Gastroesophageal sphincter (tissue), 4 donors: ENCODE measurements at regions not wholly inside any gene's neighbourhood (a gene's known extent, or its start where the extent isn't known, plus 50 kb on each side); places are given as distances from the start of the nearest gene placed in this dataset.
A peak's percentile ranks its signal among the peaks of the same experiment; 100 is the strongest.
"Not testable (repeated sequence)": the region's sequence is repeated elsewhere in the genome, so short reads cannot be mapped to it uniquely, and the experiment has no call there.

Source experiments
- ATAC-seq: fragments of 150-250 bp; one replicate; pipeline ENCODE4 v1.9.1; 2016; ENCODE audit warnings: mild to moderate bottlenecking, moderate library complexity
- H3K27ac ChIP-seq, 4 donors: fragments of 200-600 bp; sonication (generic) in 3 of 4; 1 replicate in 3 of 4; 2 replicates in 1 of 4; pipeline ENCODE4 v1.5.1; 2016 to 2019
- H3K27me3 ChIP-seq: fragments of 200-600 bp; sonication (generic); one replicate; pipeline ENCODE4 v1.5.1; 2019
- H3K36me3 ChIP-seq, 2 donors: fragments of 200-600 bp; sonication (generic); one replicate each; pipeline ENCODE4 v1.5.1; 2019; ENCODE audit warnings: control low read depth in 1 of 2
- H3K4me1 ChIP-seq, 3 donors: fragments of 200-600 bp; sonication (generic); 1 replicate in 2 of 3; 2 replicates in 1 of 3; pipeline ENCODE4 v1.5.1; 2016 to 2019; ENCODE audit warnings: control low read depth in 2 of 3
- H3K4me3 ChIP-seq, 2 donors: fragments of 200-600 bp; sonication (generic); one replicate each; pipeline ENCODE4 v1.5.1; 2019; ENCODE audit warnings: mild to moderate bottlenecking in 1 of 2, moderate library complexity in 1 of 2
- H3K9me3 ChIP-seq, 3 donors: fragments of 200-600 bp; sonication (generic); one replicate each; pipeline ENCODE4 v1.5.1; 2017 to 2019; ENCODE audit warnings: control low read depth in 2 of 3
- EP300 ChIP-seq: sonication (generic); formaldehyde crosslinking; IDR thresholded peaks from one replicate; pipeline ENCODE4 v1.6.1; 2017; ENCODE audit warnings: antibody characterized with exemption, mild to moderate bottlenecking
- POLR2A ChIP-seq, 2 donors: fragments of 450-650 bp; IDR thresholded peaks; one replicate each; pipeline ENCODE4 v1.6.1; 2017; ENCODE audit warnings: antibody characterized with exemption in 2 of 2, mild to moderate bottlenecking in 2 of 2, moderate library complexity in 1 of 2
- POLR2AphosphoS5 ChIP-seq: sonication (generic); formaldehyde crosslinking; IDR thresholded peaks from one replicate; pipeline ENCODE4 v1.6.1; 2017; ENCODE audit warnings: antibody characterized with exemption
- WGBS, 2 donors: methylation state at CpG; one replicate each; pipeline ENCODE4 v1.1.5; 2018; ENCODE audit warnings: low coverage in 1 of 2; 5-methylcytosine and 5-hydroxymethylcytosine counted together
- TF ChIP-seq, protein P1 (sequence below), 4 experiments: fragments of 200-600 bp in 2 of 4; fragments of 450-650 bp in 2 of 4; sonication (generic) in 1 of 4; IDR thresholded peaks; one replicate each; pipeline ENCODE4 v1.5.1; 2017 to 2019; ENCODE audit warnings: antibody characterized with exemption in 4 of 4, mild to moderate bottlenecking in 2 of 4, moderate library complexity in 2 of 4

DNA sequence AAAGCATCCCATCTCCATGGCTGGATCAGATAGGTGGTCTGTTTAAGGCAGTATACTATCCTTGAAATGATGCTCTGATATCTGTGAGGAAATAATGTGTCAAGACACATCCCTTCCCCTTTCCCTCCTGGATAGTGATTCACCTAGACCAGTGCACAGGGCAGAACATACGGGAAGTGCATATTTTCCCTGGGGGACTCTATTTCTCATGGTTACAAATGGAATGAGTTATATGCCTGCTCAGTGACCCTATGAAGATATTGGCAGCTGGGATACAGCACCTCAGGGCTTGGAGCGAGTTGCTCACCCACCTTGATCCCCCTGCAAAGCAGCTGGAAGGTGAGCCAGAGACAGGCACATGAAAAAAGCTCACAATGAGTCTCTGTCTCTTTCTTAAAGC, 67.5 kb upstream of the PRL start:
- Histone ChIP-seq H3K4me3 (no peak overlapping the region), H3K9me3 (peaks cover 0 to 5% (median 0%) of the 10 kb centered on the region in 3 donors), H3K27me3 (no peaks in the 10 kb centered on the region), H3K27ac (no peak overlapping the region), H3K36me3 (no peaks in the 10 kb centered on the region), H3K4me1 (no peaks in the 10 kb centered on the region)
- ATAC-seq = no peak
- TF ChIP-seq POLR2A (IDR thresholded peaks at IDR 0.05) (no peak), POLR2AphosphoS5 (no peak), EP300 (no peak)
- TF ChIP-seq, protein P1, sequence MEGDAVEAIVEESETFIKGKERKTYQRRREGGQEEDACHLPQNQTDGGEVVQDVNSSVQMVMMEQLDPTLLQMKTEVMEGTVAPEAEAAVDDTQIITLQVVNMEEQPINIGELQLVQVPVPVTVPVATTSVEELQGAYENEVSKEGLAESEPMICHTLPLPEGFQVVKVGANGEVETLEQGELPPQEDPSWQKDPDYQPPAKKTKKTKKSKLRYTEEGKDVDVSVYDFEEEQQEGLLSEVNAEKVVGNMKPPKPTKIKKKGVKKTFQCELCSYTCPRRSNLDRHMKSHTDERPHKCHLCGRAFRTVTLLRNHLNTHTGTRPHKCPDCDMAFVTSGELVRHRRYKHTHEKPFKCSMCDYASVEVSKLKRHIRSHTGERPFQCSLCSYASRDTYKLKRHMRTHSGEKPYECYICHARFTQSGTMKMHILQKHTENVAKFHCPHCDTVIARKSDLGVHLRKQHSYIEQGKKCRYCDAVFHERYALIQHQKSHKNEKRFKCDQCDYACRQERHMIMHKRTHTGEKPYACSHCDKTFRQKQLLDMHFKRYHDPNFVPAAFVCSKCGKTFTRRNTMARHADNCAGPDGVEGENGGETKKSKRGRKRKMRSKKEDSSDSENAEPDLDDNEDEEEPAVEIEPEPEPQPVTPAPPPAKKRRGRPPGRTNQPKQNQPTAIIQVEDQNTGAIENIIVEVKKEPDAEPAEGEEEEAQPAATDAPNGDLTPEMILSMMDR (IDR thresholded peaks at IDR 0.05) = no peak
- 71 to 83% methylated on average over 2 of the region's 2 CpGs for WGBS, 2 donors

DNA sequence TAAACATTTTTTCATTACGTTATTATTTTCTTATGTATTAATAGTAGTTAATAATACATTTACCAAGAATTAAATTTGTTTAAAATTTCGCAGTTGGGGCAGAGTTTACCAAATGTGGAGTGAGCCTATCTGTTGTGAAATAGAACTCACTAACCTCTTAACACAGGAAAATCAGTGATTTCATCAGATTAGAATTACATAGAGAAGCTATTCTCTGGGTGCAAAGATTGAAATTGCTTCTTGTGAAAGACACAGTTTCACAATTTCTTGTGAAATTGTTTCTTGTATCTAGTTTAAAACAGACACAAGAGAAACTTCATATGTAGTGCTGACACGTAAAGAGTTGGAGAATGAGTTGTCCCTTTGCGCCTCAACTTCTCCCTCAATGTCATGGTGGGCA, 69.4 kb upstream of the PRL start:
- no peaks in the 10 kb centered on the region for H3K27me3 ChIP-seq
- H3K27ac ChIP-seq = no peak overlapping the region
- peak; percentile 41 for ATAC-seq
- TF ChIP-seq EP300 (no peak), POLR2AphosphoS5 (no peak), POLR2A (IDR thresholded peaks at IDR 0.05) (no peak)
- TF ChIP-seq, protein P1 (IDR thresholded peaks at IDR 0.05) = no peak
- H3K9me3 ChIP-seq = peaks cover 0 to 5% (median 0%) of the 10 kb centered on the region in 3 donors
- H3K4me3 ChIP-seq = no peak overlapping the region
- H3K36me3 ChIP-seq = no peaks in the 10 kb centered on the region
- H3K4me1 ChIP-seq = no peaks in the 10 kb centered on the region
- 69 to 73% methylated on average over 4 of the region's 4 CpGs for WGBS, 2 donors

DNA sequence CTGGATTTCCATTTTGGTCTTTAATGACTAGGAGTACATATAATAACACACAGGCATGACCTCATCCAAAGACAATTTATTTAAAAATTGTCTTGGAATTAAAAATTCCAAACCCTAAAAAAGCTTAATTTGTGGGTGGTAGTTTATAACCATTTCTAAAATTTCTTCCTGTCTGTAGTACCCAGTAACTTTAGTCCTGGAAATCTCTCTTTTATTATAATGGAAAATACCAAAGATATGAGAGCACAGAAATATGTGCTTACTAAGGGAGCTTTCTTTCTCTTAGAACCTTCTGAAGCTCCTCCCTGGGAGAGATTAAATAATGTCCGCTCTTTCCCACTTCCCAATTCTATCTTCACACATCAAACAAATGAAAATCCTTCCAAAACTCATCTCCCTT, 70.5 kb upstream of the PRL start:
- no peak overlapping the region for H3K27ac ChIP-seq
- no peaks in the 10 kb centered on the region for H3K27me3 ChIP-seq
- TF ChIP-seq EP300 (no peak), POLR2A (IDR thresholded peaks at IDR 0.05) (no peak), POLR2AphosphoS5 (no peak)
- TF ChIP-seq, protein P1 (IDR thresholded peaks at IDR 0.05) = no peak
- no peak for ATAC-seq
- no peaks in the 10 kb centered on the region for H3K36me3 ChIP-seq
- WGBS, 2 donors = 50 to 78% methylated on average over 1 of the region's 1 CpG
- H3K4me1 ChIP-seq = no peaks in the 10 kb centered on the region
- no peaks in the 10 kb centered on the region for H3K9me3 ChIP-seq
- H3K4me3 ChIP-seq = no peak overlapping the region

DNA sequence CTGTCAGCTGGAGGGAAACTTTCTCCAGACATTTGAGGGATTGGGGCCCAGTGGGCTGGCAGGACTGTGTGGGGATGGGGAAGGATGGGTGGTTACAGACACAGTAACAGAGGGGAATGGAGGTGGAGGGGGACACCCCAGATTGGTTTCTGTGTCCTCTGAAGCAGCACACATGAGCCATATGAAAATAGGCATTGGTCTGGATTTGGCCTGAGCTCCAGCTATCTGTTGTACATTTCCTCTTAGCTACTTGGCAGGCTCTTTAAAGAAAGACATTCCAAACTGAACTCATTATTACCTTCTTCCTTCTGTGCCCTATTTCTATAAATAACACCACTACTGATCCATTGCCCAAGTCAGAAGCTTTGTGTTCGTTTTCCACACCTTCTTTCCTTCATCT, 72.0 kb upstream of the PRL start:
- TF ChIP-seq POLR2A (IDR thresholded peaks at IDR 0.05) (no peak), POLR2AphosphoS5 (no peak), EP300 (no peak)
- TF ChIP-seq, protein P1 (IDR thresholded peaks at IDR 0.05) = no peak
- no peak for ATAC-seq
- no peaks in the 10 kb centered on the region for H3K36me3 ChIP-seq

DNA sequence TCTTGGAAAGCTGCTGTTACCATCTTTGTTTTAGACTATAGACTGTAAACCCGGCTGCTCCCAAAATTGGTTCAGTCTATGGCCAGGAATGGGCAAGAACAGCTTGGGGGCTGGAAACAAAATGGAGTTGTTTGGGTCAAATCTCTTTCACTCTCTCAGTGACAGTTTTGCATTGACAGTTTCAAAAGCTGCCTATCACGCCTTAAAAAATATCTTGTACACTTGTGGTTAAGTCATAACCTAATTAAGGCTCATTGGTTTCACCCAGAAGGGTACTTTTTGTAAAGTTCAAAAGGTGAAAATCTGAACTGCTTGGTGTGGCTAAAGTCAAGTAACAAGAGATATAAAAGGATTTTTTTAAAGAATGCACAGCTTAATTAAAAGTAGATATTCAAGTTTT, 76.1 kb upstream of the PRL start:
- no peak for TF ChIP-seq POLR2A (IDR thresholded peaks at IDR 0.05)
- TF ChIP-seq EP300 = no peak
- TF ChIP-seq, protein P1 (IDR thresholded peaks at IDR 0.05) = no peak
- TF ChIP-seq POLR2AphosphoS5 = no peak
- ATAC-seq = no peak
- 96 to 100% methylated on average over 1 to 2 of the region's 2 CpGs for WGBS, 2 donors
- no peaks in the 10 kb centered on the region for H3K4me1 ChIP-seq
- H3K27me3 ChIP-seq = no peaks in the 10 kb centered on the region
- H3K27ac ChIP-seq = no peak overlapping the region
- H3K9me3 ChIP-seq = no peaks in the 10 kb centered on the region
- H3K4me3 ChIP-seq = no peak overlapping the region
- H3K36me3 ChIP-seq = no peaks in the 10 kb centered on the region

More for the DNA sequence above, 72.0 kb upstream of the PRL start:
- no peak overlapping the region for H3K27ac ChIP-seq
- no peaks in the 10 kb centered on the region for H3K4me1 ChIP-seq
- no peaks in the 10 kb centered on the region for H3K9me3 ChIP-seq
- WGBS, 2 donors = 11 to 27% methylated on average over 1 of the region's 1 CpG
- H3K27me3 ChIP-seq = no peaks in the 10 kb centered on the region
- H3K4me3 ChIP-seq = no peak overlapping the region

DNA sequence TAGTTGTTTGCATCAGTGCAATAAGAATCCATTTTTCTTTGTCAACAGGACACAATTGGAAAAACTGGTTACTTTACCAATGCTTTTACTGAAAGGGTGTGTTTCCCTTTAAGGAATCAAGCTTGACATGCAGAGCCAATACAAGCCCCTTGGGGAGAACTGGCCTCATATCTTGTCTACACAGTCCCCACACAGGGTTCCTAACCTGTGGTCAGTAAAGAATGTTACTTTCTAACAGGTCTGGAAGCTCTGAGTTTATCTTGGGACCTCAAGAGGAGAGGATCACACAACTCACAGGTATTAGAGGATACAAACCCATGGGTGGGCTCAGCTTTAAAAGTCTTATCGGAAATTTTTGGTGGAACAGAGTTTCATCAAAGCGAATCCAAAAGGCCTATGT, 78.1 kb upstream of the PRL start:
- not testable (repeated sequence) for H3K27ac ChIP-seq
- 93 to 95% methylated on average over 2 of the region's 2 CpGs for WGBS, 2 donors

DNA sequence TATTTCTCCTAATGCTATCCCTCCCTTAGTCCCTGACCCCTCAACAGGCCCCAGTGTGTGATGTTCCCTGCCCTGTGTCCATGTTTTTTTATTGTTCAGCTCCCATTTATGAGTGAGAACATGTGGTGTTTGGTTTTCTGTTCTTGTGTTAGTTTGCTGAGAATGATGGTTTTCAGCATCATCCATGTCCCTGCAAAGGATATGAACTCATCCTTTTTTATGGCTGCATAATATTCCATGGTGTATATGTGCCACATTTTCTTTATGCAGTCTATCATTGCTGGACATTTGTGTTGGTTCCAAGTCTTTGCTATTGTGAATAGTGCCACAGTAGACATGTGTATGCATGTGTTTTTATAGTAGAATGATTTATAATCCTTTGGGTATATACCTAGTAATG, 79.5 kb upstream of the PRL start:
- H3K36me3 ChIP-seq, ATAC-seq, H3K27ac ChIP-seq, H3K4me1 ChIP-seq, H3K27me3 ChIP-seq, H3K9me3 ChIP-seq, H3K4me3 ChIP-seq: not testable (repeated sequence)

More for the DNA sequence above, 78.1 kb upstream of the PRL start:
- not testable (repeated sequence) for H3K4me3 ChIP-seq, ATAC-seq, H3K27me3 ChIP-seq, H3K36me3 ChIP-seq, H3K4me1 ChIP-seq, H3K9me3 ChIP-seq

DNA sequence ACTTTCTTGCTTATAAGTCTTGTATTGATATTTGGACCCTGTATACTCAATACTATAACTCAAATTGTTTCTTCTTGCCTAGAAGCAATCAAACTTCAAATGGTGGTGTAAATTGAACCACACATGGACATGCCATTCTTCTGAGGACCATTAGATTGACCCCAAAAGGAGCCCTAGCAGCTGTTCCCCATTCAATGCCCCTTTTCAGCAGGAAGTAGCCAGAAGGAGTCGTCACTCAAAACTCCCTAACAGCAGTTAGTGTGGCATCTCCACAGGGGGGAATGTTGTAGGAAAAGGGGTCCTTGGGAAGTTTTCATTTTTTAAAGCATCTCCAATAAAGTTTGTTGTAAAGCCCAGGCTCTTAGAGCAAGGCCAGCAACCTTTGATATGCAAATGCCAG, 81.7 kb upstream of the PRL start:
- not testable (repeated sequence) for H3K27me3 ChIP-seq, H3K9me3 ChIP-seq, H3K27ac ChIP-seq, H3K36me3 ChIP-seq, H3K4me3 ChIP-seq, ATAC-seq, H3K4me1 ChIP-seq
- WGBS, 2 donors = 100% methylated on average over 1 of the region's 1 CpG; no CpG with 5 or more reads in 1 of the 2 donors
